Colonic mucosa (tissue), 4 donors: ENCODE measurements at regions not wholly inside any gene's neighbourhood (a gene's known extent, or its start where the extent isn't known, plus 50 kb on each side); places are given as distances from the start of the nearest gene placed in this dataset.

Experiments used
- DNase-seq: peaks from one replicate; pipeline ENCODE4 v3.0.0-alpha.2; 2020
- H3K27ac ChIP-seq: fragments of 200-600 bp; one replicate; pipeline ENCODE4 v1.8.0; 2021
- H3K27me3 ChIP-seq: fragments of 200-600 bp; one replicate; pipeline ENCODE4 v1.8.0; 2021
- H3K36me3 ChIP-seq: fragments of 200-600 bp; one replicate; pipeline ENCODE4 v1.8.0; 2021
- H3K4me1 ChIP-seq: fragments of 200-600 bp; one replicate; pipeline ENCODE4 v1.8.0; 2021; ENCODE audit warnings: mild to moderate bottlenecking
- H3K4me3 ChIP-seq: fragments of 200-600 bp; one replicate; pipeline ENCODE4 v1.8.0; 2021
- H3K9ac ChIP-seq, 2 donors: one replicate each; pipeline ENCODE4 v1.7.0; 2013; ENCODE audit warnings: control low read depth in 2 of 2, low read depth in 2 of 2, low read length in 2 of 2
- H3K9me3 ChIP-seq: fragments of 200-600 bp; one replicate; pipeline ENCODE4 v1.8.0; 2021
- intact Hi-C: fragments of 100-400 bp; cut with DNase I; formaldehyde crosslinking; loops from one replicate; pipeline ENCODE4 v1.14.1; 2022
- TF ChIP-seq, protein P1 (sequence below): fragments of 200-600 bp; IDR thresholded peaks from one replicate; pipeline ENCODE4 v1.8.0; 2022; ENCODE audit warnings: antibody characterized with exemption, mild to moderate bottlenecking
- donor health status: healthy.
- donor health status: DM: no; HTN: no; CAD: no.
- donor health status: DM: no; HTN: no; CAD: no.

DNA sequence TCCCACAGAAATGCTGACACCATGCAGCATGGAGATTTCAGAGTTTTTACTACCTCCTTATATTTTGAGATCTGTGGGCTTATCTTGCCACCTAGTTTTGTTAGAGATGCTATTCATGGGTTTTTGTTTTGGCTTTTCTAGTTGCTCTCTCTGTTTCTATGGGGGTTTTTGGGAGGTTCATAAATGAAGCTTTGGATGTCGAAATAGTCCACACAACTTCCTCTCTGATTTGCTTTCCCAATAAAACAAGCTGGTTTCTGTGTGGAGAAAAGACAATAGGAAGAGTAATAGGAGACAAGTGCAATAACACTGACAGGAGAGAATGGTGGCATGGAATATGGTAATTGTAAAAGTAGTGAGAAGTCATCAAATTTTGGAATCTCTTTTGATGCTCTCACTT lies 106.8 kb upstream of the GPR149 start:
- no peak overlapping the region for H3K9ac ChIP-seq
- no peak for DNase-seq
- H3K4me1 ChIP-seq: no peaks in the 10 kb centered on the region
- H3K4me3 ChIP-seq: no peak overlapping the region
- H3K27me3 ChIP-seq: no peaks in the 10 kb centered on the region
- H3K27ac ChIP-seq: no peak overlapping the region
- H3K36me3 ChIP-seq: no peaks in the 10 kb centered on the region
- intact Hi-C loops: no loop called here
- H3K9me3 ChIP-seq: no peaks in the 10 kb centered on the region
- TF ChIP-seq, protein P1, sequence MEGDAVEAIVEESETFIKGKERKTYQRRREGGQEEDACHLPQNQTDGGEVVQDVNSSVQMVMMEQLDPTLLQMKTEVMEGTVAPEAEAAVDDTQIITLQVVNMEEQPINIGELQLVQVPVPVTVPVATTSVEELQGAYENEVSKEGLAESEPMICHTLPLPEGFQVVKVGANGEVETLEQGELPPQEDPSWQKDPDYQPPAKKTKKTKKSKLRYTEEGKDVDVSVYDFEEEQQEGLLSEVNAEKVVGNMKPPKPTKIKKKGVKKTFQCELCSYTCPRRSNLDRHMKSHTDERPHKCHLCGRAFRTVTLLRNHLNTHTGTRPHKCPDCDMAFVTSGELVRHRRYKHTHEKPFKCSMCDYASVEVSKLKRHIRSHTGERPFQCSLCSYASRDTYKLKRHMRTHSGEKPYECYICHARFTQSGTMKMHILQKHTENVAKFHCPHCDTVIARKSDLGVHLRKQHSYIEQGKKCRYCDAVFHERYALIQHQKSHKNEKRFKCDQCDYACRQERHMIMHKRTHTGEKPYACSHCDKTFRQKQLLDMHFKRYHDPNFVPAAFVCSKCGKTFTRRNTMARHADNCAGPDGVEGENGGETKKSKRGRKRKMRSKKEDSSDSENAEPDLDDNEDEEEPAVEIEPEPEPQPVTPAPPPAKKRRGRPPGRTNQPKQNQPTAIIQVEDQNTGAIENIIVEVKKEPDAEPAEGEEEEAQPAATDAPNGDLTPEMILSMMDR: no peak

DNA sequence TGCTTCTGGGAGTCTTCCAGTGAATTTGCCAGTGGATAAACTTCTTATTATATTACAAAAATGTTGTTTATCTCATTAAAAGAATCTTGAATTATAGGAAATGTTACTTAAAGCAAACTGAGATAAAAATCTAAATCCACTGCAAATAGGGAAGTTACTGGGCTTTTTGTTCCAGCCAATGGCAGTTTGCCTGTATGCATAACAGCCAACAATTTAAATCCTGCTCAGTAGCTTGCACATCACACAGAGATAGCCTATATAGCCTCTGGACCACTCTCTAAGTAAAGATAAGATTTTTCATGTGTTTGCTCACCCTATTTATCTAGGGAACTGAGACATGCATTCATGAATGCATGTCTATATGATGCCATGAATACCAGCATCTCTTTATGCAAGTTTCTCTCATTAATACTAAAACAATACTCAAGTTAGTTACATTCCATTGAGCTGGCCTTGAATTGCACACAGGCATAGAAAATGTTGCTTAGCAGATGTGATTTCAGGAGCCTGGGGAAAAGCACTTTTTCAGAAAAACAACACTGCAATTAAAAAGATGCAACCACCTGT lies 92.1 kb upstream of the GPR149 start:
- no peaks in the 10 kb centered on the region for H3K4me1 ChIP-seq
- intact Hi-C loops: no loop called here
- H3K36me3 ChIP-seq: no peaks in the 10 kb centered on the region
- H3K9ac ChIP-seq: no peak overlapping the region
- H3K27me3 ChIP-seq: no peaks in the 10 kb centered on the region
- TF ChIP-seq, protein P1: no peak
- no peak for DNase-seq
- H3K9me3 ChIP-seq: no peaks in the 10 kb centered on the region
- no peak overlapping the region for H3K27ac ChIP-seq
- H3K4me3 ChIP-seq: no peak overlapping the region

DNA sequence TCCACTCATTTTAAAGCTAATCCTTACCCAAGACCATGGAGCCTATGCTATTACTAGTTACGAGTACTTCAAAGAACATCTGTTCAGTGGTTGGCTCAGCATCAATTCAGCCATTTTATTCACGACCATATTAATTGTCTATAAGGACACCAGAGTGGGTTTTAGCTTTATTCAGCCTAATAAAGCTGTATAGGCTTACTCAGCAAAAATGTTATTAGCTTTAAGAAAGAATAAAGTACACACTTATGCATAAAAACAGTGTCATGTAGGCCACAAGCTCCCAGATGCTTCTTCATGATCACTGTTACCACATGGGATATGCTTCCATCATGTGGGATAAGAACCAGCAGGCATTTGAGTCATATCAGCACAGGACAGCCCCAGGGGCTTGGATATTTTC lies 87.4 kb upstream of the GPR149 start:
- no peaks in the 10 kb centered on the region for H3K4me1 ChIP-seq
- H3K27ac ChIP-seq: no peak overlapping the region
- H3K36me3 ChIP-seq: no peaks in the 10 kb centered on the region
- no peaks in the 10 kb centered on the region for H3K27me3 ChIP-seq
- no peak overlapping the region for H3K9ac ChIP-seq
- no peak overlapping the region for H3K4me3 ChIP-seq
- intact Hi-C loops: no loop called here
- H3K9me3 ChIP-seq: no peaks in the 10 kb centered on the region
- TF ChIP-seq, protein P1: no peak
- DNase-seq: no peak

DNA sequence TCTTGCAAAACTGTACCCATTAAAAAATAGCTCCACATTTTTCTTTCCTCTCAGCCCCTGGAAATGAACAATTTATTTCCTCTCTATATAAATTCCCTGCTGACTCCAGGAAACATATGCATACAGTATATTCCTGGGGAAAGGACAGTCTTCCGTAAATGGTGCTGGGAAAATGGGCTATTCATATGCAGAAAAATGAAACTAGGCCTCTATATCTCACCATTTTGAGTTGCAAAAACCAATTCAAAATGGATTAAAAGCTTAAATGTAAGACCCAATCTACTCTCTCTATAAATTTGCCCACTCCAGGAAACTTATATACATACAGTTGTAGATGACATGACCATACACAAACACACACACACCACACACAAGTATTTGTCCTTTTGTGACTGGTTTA lies 85.9 kb upstream of the GPR149 start:
- Histone ChIP-seq H3K27ac (no peak overlapping the region), H3K4me1 (no peaks in the 10 kb centered on the region), H3K9ac (no peak overlapping the region), H3K36me3 (no peaks in the 10 kb centered on the region), H3K27me3 (no peaks in the 10 kb centered on the region), H3K9me3 (no peaks in the 10 kb centered on the region), H3K4me3 (no peak overlapping the region)
- TF ChIP-seq, protein P1: no peak
- no peak for DNase-seq
- intact Hi-C loops: no loop called here

DNA sequence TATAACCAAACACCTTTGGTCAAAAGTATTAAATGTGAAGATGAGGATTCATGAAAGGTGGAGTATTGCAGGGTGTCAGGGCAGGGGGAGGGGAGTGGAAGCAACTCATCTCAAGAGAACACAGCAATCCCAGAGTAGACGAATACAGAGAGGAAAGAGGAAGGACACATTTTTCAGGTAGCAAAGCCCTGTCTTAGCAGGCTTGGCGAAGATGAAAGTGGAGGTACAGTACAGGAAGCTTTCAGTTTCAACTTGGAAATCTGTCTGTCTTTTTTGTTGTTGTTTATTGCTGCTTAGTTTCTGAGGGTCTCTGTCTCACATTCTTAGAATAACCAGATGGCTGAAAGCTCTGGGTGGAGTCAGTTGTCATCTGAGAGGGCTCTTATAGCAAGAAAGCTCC lies 80.8 kb upstream of the GPR149 start:
- H3K27me3 ChIP-seq: no peaks in the 10 kb centered on the region
- H3K4me3 ChIP-seq: no peak overlapping the region
- DNase-seq: no peak
- TF ChIP-seq, protein P1: no peak
- H3K4me1 ChIP-seq: no peaks in the 10 kb centered on the region
- H3K36me3 ChIP-seq: no peaks in the 10 kb centered on the region
- no peak overlapping the region for H3K9ac ChIP-seq
- H3K9me3 ChIP-seq: no peaks in the 10 kb centered on the region
- no peak overlapping the region for H3K27ac ChIP-seq
- intact Hi-C loops: no loop called here
